SIG-M5 (cell line): ENCODE measurements at regions not wholly inside any gene's neighbourhood (a gene's known extent, or its start where the extent isn't known, plus 50 kb on each side); places are given as distances from the start of the nearest gene placed in this dataset.
"Not testable (repeated sequence)": the region's sequence is repeated elsewhere in the genome, so short reads cannot be mapped to it uniquely, and the experiment has no call there.

Source experiments
- DNase-seq: peaks from one replicate; lab custom pipeline; 2025; lab: John Stamatoyannopoulos, UW

DNA sequence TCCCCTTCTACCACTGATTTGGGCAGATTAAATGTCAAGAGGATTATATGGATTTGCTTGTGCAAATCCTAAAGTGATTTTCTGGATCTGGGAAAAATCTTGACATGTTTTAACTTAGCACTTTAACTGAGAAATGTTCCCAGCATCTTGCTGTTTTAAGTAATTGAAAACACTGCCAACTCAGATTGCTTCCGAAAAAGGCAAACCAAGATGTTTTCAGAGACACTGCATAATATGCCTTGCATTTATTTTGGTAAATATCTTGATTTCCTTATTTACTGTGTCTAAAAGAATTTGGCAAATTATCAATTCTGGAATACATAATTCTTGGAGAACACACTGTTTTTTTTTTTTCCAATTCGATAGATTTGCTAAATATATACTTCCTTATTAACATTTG is 385.0 kb upstream of the FAM98A start:
- no peak for DNase-seq

DNA sequence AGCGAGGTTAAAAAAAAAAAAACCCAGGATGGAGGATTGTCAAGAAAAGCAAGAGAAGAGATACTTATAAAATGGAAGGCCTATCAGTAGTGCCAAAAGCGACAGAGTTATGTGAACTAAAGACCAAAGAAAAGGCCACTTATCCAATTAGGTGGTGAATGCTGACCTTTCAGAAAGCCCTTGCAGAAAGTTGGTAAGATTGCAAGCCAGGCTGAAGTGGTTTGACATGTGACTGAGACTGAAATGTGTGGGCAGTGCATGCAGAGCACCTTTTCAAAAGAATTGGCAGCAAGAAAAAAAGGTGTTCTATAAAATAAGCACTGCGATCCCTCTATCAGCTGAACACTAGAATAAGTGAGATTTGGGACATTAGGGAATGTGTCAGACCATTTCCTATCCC is 379.4 kb upstream of the FAM98A start:
- DNase-seq: no peak

DNA sequence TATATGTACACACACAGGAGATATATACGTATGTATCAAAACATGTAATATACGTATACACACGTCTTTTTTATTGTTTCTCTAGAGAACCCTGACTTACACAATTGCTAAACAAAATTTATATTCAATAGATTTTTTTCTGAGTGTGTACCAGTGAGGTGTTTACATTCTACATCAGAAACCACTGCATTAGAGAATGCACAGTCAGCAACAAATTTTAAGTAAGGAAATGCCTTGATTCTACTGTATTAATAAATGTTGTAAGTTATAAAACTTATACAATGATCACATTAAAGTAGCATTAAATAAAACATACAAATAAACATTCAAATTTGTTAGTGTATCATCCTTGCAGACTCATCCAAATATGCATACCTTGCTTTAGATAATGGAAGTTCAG is 376.4 kb upstream of the FAM98A start:
- no peak for DNase-seq

DNA sequence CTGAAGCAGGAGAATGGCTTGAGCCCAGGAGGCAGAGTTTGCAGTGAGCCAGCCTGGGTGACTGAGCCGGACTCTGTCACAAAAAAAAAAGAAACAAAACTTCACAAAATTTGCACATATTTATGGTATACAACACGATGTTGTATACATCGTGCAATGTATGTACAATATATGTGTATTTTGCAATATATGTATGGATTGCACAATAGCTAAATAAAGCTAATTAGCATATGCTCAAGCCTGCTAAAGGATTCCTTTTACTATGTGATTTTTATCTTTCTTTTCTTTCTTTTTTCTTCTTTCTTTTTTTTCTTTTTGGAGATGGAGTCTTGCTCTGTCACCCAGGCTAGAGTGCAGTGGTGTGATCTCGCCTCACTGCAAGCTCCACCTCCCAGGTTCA is 368.0 kb upstream of the FAM98A start:
- no peak for DNase-seq

DNA sequence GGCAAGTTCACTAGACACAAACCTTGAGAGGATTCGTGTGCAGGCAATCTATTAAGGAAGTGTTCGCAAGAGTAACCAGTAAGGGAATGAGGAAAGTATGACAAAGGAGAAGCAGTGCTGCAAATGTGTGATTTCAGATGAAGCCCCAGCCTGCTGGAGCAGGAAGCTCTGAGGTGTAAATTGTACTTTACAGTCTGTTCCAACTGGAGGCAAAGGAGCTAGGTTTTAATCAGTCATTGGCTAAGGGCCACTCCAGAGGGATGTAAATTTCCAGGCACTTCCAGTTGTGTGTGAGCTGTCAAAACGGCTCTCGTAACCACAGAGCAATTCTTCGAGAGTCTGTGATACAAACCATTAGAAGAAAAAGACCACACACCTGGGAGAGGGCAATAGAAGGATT is 359.5 kb upstream of the FAM98A start:
- no peak for DNase-seq

DNA sequence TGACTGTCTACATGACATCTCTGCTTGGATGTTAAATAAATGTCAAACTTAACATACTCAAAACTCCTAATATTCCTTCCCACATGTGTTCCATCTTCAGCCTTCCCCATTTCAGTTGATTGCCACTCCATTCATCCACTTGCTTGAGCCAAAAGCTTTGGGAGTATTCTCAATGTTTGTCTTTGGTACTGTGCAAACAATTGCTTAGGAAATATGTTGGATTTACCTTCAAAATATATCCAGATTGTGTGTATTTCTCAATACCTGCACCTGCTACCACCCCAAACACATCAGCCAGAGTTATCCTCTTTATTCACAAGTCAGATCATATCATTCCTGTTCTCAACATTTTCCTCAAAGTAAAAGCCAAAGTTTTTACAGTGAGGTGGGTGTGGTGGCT is 350.3 kb upstream of the FAM98A start:
- no peak for DNase-seq

DNA sequence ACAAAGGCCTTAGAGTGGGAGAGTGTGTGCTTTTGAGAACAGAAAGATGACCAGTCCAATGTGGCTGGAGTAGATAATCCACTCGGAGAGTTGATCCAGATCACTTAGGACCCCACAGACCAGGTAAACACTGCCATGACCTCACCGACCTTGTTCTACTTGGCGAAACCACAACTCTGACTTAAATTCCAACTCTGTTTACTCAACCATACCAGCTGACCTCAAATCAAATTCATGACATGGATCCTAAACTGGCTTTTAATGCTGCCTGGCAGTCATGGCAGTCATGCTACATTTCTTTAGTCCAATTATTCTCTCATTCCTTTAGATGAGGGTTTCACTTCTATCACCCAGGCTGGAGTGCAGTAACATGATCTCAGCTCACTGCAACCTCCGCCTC is 347.1 kb upstream of the FAM98A start:
- no peak for DNase-seq

DNA sequence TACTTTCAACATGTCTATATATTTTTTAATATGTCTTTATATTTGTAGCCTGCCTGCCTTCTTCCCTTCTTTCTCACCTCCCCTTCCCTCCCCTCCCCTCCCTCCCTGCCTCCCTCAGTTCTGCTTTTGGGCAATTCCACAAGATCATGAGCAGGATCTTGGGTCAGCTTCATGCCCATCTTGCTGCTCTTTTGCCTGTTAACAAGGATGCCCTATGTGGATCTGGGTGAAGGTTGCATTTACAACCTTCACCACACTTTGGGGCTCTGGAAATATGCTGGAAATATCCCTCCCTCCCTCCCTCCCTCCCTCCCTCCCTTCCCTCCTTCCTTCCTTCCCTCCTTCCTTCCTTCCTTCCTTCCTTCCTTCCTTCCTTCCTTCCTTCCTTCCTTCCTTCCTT is 334.1 kb upstream of the FAM98A start:
- no peak for DNase-seq

DNA sequence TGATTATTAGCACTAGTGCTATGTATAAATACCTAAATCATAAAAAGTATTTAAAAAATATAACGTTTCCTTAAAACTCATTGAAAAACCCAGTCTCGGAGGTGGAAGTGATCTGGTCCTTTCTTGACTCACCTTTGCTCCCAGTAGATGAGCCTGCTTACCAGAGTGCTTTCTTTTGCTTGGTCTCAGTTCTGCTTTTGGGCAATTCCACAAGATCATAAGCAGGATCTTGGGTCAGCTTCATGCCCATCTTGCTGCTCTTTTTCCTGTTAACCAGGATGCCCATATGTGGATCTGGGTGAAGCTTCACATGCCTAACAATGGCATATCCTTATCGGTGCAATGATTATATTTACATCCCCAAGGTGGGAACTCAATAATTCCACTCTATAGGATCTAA is 332.1 kb upstream of the FAM98A start:
- no peak for DNase-seq

DNA sequence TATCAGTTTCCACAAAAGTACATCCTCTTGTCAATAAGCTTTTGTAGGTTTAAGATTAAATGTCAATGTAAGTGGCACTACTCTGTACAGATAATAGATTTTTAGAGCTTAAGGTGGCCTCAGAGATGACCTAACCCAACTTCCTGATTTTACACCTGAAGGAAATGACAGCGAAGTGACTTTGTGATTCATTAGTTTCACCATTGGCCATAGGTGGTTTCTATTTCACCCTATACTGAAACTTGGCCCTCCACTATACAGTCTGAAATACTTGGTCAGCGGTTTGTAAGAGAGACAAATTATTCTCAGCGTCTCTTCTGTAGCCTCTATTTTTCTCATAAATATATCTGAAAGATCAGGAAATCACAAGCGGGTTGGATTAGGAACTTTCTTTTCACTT is 330.4 kb upstream of the FAM98A start:
- DNase-seq: no peak

DNA sequence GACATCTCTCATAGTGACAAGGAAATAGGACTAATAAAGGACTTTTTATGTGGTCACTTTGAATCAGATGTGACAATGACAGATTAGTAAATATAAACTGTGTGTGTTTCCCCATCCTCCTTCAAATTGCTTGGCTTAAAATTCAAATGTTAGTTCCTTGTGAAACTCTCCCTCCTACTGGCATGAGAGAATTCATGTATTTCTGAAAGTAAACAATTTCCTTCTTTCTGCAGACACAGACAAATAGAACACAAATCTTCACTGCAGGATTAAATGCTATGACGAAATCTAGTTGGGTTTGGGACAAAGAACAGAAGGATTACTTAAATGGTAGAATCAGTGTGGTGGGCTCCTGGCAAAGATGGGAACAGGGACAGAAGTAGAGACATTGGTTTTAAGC is 328.7 kb upstream of the FAM98A start:
- no peak for DNase-seq

DNA sequence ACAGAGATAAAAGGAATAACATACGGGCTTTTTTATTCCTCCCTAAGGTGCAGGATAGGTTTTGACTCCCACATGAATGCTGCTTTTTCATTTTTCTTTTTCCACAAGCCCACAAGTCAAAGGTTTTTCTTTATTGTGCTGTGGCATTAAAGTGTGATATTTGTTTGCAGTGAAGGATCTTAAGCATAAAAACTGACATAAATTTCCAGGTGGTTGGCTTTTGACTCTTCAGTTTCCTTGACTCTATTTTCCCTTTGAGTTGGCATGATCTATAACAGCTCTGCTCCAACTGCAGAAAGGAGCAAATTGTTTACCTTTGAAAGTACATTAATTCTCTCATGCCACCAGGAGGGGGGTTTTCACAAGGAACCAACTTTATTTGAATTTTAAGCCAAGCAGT is 326.2 kb upstream of the FAM98A start:
- no peak for DNase-seq

DNA sequence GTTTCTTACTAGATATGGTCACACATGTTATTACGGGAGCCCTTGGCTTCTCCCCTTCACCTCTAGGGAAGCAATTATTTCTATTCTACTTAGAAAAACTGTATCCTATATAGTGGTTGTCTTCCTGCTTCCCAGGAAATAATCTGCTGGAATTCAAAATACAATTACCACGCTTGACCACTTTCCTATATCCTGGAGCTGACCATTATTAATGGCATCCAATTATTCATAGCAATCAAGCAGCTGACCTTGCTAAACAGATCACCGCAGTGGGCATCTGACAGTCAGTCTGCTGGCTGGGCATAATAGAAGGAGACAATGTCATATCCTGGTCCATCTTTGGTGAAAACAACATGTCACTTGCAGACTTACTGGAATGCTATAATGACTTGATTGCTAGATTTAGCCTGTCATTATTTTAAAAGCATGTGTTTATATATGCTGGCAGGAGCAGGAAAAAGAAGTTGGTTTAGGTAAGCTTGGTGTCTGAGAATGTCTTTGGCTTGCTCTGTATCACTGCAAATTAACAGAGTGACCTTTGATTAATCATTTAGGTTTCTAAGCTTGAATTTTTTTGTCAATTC is 325.6 kb upstream of the FAM98A start:
- DNase-seq: no peak

DNA sequence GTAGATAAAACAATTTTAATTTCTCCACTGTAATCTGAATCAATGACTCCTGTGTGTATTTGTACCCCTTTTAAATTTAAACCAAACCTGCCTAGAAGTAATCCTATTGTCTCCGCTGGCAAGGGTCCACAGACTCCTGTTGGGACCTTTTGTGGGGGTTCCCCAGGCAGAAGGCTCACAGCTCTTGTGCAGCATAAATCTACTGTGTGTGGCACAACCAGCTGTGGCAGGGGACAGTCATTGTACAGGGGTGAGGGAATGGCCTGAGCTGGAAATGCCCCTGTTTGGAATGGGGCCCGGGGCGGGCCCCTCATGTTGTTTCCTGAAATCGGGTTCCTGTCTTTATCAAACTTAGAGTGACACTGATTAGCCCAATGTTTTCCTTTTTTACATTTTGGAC is 318.2 kb upstream of the FAM98A start:
- DNase-seq: no peak

DNA sequence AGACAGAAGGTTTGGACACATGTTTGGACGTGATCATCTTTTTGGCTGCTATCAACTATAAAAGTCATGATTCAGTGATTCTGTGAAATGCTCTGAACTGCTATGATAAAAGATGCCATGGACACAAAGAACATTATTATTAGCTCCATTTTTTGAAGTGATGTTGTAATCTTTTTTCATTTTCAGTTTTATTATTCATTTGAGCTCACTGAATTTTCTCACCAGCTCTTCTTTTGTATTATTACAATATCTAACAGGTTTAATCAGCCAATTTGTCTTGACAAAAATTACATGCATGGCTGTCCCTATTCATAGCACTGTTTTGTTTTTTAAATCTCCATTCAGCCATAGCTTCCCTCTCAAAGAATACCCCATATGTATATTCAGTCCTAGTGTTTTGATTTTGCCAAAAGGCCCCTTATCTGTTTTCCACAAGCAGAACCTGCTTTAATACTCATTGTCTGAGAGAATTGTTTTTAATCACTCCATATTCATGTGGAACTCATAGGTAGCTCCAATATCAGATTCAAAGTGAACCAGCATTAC is 314.0 kb upstream of the FAM98A start:
- no peak for DNase-seq

DNA sequence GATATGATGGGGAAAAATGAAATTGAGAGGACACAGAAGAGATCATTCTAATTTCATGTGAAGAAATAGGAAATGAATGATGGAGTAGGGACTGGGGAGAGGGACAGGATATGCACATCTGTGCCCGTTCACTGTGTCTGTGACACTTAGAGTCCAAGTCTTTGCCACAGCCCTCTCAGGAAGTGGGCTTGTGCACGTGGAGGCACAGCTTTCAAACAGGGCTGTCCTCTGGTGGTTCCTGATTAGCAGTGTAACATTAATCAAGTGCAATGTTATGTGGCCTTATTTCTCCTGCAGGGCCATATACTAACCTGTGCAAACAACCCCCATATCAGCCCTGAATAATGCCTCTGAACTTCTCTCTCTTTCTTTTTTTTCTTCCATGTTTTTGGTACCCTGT is 312.2 kb upstream of the FAM98A start:
- DNase-seq: no peak

DNA sequence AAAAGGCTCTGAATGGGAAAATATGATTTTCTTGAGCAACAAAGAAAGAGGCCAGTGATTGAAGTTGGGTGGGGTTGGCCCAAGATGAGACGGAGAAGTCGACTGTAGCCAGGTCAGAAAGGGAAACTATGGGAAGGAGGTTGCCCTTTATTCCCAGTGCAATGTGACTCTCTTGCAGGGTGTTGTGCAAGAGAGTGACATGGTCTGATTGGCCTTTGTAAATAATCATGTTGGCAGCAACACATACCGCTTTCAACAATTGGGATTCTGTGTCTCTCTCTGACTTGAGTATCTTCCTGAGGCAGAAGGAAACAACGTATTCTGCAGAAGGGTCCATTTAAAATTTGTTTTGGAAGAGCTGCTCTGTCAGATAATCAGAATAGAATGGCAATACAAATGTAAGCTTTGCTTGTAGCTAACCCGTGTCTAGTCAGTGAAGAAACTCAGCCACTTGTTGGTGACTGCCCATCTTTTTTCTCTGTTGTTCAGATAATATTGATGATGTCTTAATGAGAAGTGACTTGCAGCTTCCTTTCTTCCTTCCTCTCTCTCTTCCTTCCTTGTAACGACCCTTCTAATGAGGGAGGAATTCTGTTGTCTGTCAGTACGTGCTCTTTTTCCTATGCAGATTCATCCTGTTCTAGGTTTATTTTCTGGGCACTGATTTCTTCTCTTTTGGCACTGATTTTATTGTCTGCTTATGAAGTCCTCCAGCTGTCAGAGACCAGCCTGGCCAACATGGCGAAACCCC is 311.0 kb upstream of the FAM98A start:
- DNase-seq: no peak

DNA sequence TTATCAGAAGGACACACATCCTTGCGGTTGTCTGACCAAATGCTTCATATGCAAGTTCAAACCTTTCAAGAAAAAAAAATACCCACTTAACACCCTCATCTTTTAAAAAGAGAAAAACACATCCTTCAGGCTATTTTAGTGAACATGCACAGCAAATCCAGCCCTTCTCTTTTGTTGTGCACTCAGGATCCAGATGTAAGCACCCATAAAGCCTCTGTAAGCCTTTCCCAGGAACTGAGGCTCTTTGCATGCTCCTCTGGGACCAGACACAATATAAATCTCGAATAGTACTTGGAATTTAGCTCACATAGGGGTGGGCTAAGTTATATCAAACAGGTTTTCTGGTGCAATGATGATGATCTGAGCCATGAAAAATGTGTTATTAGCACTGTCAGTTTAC is 308.8 kb upstream of the FAM98A start:
- no peak for DNase-seq

DNA sequence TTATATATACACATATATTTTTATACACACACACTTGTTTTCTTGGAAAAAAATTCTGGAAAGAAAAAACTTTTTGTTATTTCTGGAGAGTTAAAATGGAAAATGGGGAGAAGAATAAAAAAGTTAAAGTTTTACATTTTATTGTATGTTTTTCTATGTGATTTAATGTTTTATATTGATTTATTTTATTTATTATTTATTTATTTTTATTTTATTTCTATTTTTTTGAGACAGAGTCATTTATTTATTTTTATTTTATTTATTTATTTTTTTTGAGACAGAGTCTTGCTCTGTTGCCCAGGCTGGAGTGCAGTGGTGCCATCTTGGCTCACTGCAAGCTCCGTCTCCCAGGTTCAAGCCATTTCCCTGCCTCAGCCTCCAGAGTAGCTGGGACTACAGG is 307.0 kb upstream of the FAM98A start:
- DNase-seq: not testable (repeated sequence)

DNA sequence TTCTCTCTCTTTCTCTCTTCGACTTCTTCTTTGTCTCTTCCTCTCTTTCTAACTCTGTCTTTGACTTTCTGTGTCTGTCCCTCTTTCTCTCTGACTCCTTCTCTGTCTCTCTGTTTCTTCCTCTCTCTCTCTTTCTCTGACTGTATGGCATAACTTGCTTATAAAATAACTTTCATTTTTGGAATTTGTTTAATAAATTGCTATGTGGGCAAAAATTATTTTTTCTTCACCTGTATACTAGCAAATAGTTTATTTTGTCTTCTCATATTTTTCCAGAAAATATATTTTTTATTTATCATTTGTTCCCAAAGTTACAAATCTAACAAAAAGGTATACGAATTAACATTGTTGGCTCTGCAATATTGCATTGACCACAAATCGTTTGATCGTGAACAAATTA is 305.7 kb upstream of the FAM98A start:
- no peak for DNase-seq

DNA sequence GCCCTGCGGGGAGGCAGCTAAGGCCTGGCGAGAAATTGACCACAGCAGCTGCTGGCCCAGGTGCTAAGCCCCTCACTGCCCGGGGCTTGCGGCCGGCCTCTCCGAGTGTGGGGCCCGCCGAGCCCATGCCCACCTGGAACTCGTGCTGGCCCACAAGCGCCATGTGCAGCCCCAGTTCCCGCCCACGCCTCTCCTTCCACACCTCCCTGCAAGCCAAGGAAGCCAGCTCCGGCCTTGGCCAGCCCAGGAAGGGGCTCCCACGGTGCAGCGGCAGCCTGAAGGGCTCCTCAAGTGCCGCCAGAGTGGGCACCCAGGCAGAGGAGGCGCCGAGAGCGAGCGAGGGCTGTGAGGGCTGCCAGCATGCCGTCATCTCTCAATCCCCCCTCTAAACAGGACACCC is 304.6 kb upstream of the FAM98A start:
- DNase-seq: no peak

DNA sequence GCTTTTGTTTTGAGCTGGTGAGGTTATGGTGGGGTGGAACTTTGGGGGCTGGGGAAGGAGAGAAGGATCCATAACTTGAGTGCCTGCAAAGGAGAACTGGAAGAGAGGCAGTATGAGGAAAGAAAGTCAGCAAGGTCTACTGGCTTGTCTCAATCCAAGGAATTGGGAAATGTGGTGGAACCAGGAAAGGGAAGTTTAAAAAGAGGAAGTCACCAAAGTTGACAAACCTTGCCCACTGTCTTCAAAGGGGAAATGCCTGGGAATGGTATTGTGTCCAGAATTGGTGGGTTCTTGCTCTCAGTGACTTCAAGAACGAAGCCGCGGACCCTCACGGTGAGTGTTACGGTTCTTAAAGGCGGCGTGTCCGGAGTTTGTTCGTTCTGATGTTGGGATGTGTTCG is 304.1 kb upstream of the FAM98A start:
- DNase-seq: no peak

DNA sequence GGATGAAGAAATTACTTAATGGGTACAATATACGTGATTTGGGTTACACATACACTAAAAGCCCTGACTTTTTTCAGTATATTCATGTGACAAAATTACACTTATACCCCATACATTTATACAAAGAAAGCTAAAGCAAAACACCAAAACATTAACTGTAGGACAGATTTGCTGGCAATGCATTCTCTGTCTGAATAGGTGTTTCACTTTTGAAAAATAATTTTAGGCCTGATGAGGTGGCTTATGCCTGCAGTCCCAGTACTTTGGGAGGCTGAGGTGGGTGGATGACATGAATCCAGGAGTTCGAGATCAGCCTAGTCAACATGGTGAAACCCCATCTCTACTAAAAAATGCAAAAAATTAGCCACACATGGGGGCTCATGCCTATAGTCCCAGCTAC is 301.5 kb upstream of the FAM98A start:
- DNase-seq: no peak

DNA sequence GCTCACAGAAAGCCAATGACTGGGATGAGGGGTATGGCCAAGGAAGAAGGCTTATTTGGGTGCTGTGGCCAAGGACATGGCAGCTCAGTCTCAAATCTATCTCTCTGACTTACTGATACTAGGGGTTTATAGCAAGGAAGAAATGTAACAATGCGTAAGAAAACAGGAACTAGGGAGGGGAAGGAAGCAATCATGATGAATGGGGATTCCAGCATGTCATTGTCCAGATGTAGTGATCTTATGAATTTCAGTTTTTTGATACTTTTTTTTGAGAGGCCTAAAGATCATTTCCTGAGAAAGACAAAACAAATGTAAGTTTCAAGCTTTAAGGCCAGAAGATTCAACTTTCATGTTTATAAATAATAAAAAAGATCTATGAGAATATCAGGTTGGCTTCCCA is 298.6 kb upstream of the FAM98A start:
- DNase-seq: no peak
